ENCODE measurements at regions not wholly inside any gene's neighbourhood (a gene's known extent, or its start where the extent isn't known, plus 50 kb on each side); places are given as distances from the start of the nearest gene placed in this dataset.
"Not testable (repeated sequence)": the region's sequence is repeated elsewhere in the genome, so short reads cannot be mapped to it uniquely, and the experiment has no call there.

DNA sequence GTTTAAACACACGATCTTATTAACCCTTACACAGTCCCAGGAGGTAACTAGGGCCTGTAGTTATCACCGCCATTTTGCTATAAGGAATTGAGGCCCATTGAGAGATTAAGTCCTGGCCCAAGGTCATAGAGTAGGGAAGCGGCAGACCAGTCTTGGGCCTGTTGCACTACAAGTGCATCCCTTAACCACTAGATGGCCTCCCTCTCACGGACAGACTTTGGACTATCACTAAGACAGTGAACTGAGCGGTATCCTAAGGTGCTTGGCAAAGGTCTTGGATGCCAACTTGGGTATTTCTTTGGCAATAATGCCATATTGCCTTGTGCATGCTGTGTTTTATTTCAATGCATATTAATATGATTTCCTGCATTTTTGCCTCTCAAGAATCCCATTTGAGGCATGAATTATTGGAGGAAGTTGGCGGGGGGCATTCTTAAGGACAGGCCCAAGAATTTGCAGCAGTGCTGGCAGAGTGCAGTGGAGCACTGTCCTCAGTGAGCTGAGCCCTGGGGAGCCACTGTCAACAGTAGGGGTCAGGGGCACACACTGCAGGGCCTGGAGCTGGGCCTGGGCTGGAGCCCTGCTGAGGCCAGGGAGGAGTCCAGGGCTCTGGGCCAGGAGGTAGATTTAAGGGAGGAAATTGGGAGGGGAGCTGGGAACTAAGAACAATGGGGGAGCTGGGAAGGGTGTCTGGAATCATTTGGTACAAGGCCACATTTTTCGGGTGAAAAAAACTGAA, 147.4 kb downstream of the SMIM20 start:
- Histone ChIP-seq H3K27me3 (ENCODE audit: insufficient read depth, poor library complexity, severe bottlenecking) (no peaks in the 10 kb centered on the region), H3K4me3 (replicated peaks; ENCODE audit: insufficient read depth, low read length) (no peak overlapping the region), H3K27ac (replicated peaks) (no peak overlapping the region)
- DNase-seq (ENCODE audit: low read depth in 1 of 2, low spot score in 1 of 2): peak; percentile 59 to 82
- TF ChIP-seq POLR2AphosphoS5 (IDR thresholded peaks at IDR 0.05; ENCODE audit: low read depth): no peak
- TF ChIP-seq, protein P1, sequence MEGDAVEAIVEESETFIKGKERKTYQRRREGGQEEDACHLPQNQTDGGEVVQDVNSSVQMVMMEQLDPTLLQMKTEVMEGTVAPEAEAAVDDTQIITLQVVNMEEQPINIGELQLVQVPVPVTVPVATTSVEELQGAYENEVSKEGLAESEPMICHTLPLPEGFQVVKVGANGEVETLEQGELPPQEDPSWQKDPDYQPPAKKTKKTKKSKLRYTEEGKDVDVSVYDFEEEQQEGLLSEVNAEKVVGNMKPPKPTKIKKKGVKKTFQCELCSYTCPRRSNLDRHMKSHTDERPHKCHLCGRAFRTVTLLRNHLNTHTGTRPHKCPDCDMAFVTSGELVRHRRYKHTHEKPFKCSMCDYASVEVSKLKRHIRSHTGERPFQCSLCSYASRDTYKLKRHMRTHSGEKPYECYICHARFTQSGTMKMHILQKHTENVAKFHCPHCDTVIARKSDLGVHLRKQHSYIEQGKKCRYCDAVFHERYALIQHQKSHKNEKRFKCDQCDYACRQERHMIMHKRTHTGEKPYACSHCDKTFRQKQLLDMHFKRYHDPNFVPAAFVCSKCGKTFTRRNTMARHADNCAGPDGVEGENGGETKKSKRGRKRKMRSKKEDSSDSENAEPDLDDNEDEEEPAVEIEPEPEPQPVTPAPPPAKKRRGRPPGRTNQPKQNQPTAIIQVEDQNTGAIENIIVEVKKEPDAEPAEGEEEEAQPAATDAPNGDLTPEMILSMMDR (IDR thresholded peaks at IDR 0.05; ENCODE audit: insufficient read depth, low read length): peak; percentile 84
- TF ChIP-seq GABPA (IDR thresholded peaks at IDR 0.05; ENCODE audit: low read depth): no peak
- no peak for TF ChIP-seq SPI1 (IDR thresholded peaks at IDR 0.05; ENCODE audit: borderline replicate concordance, low read depth)
- TF ChIP-seq, protein P2, sequence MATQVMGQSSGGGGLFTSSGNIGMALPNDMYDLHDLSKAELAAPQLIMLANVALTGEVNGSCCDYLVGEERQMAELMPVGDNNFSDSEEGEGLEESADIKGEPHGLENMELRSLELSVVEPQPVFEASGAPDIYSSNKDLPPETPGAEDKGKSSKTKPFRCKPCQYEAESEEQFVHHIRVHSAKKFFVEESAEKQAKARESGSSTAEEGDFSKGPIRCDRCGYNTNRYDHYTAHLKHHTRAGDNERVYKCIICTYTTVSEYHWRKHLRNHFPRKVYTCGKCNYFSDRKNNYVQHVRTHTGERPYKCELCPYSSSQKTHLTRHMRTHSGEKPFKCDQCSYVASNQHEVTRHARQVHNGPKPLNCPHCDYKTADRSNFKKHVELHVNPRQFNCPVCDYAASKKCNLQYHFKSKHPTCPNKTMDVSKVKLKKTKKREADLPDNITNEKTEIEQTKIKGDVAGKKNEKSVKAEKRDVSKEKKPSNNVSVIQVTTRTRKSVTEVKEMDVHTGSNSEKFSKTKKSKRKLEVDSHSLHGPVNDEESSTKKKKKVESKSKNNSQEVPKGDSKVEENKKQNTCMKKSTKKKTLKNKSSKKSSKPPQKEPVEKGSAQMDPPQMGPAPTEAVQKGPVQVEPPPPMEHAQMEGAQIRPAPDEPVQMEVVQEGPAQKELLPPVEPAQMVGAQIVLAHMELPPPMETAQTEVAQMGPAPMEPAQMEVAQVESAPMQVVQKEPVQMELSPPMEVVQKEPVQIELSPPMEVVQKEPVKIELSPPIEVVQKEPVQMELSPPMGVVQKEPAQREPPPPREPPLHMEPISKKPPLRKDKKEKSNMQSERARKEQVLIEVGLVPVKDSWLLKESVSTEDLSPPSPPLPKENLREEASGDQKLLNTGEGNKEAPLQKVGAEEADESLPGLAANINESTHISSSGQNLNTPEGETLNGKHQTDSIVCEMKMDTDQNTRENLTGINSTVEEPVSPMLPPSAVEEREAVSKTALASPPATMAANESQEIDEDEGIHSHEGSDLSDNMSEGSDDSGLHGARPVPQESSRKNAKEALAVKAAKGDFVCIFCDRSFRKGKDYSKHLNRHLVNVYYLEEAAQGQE (IDR thresholded peaks at IDR 0.05; ENCODE audit: insufficient replicate concordance, low read depth): no peak

DNA sequence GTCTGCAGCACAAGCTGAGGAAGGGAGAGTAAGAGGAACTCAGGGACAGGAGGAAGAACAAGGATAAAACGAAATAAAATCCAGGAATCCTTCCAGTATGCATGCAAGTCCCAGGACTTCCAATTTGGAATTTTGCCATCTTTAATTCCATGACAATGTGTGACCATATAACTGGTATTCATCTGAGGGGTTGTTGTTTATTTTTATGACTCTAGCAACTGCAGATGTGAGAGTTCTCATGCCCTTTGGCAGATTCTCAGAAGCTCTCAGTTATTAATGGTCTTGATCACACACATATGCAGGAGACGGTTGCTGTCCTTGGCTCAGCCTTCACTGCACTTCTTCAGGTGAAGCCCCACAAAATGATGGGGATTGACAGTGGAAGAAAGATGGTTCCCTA, 148.2 kb downstream of the SMIM20 start:
- DNase-seq (ENCODE audit: low read depth in 1 of 2, low spot score in 1 of 2): no peak
- no peaks in the 10 kb centered on the region for H3K27me3 ChIP-seq (ENCODE audit: insufficient read depth, poor library complexity, severe bottlenecking)
- no peak for TF ChIP-seq GABPA (IDR thresholded peaks at IDR 0.05; ENCODE audit: low read depth)
- no peak for TF ChIP-seq SPI1 (IDR thresholded peaks at IDR 0.05; ENCODE audit: borderline replicate concordance, low read depth)
- TF ChIP-seq, protein P1 (IDR thresholded peaks at IDR 0.05; ENCODE audit: insufficient read depth, low read length): no peak
- no peak for TF ChIP-seq POLR2AphosphoS5 (IDR thresholded peaks at IDR 0.05; ENCODE audit: low read depth)
- TF ChIP-seq, protein P2 (IDR thresholded peaks at IDR 0.05; ENCODE audit: insufficient replicate concordance, low read depth): no peak
- H3K4me3 ChIP-seq (replicated peaks; ENCODE audit: insufficient read depth, low read length): no peak overlapping the region
- H3K27ac ChIP-seq (replicated peaks): no peak overlapping the region

DNA sequence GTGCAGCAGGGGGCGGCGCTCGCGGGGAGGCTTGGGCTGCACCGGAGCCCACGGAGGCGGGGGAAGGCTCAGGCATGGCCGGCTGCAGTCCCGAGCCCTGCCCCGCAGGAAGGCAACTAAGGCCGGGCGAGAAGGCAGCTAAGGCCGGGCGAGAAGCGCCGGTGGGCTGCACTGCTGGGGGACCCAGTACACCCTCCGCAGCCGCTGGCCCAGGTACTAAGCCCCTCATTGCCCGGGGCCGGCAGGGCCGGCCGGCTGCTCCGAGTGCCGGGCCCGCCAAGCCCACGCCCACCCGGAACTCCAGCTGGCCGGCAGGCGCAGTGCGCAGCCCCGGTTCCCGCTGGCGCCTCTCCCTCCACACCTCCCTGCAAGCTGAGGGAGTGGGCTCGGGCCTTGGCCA, 150.0 kb downstream of the SMIM20 start:
- H3K27me3 ChIP-seq (ENCODE audit: insufficient read depth, poor library complexity, severe bottlenecking); DNase-seq (ENCODE audit: low read depth in 1 of 2, low spot score in 1 of 2); H3K4me3 ChIP-seq (replicated peaks; ENCODE audit: insufficient read depth, low read length); H3K27ac ChIP-seq (replicated peaks): not testable (repeated sequence)

DNA sequence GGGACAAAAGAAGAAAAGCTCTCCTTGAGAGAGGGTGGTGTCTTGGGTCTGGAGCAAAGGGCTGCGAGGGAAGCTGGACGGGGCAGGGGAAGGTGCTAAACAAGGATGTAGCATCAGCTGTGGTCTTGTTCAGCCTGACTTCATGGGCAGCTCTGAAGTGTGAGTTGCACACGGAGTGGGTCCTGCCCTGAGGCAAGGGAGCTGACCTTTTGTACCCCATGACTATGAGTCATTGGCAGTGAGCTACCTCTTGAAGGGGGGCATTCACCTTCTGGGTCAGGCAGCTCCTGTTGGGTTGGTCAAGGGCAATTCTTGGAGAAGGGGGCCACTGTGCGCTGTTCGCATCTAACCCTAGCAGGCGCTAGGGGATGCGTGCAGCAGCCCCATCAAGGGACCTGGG, 151.8 kb downstream of the SMIM20 start:
- no peak for DNase-seq (ENCODE audit: low read depth in 1 of 2, low spot score in 1 of 2)
- Histone ChIP-seq H3K27me3 (ENCODE audit: insufficient read depth, poor library complexity, severe bottlenecking) (no peaks in the 10 kb centered on the region), H3K27ac (replicated peaks) (no peak overlapping the region), H3K4me3 (replicated peaks; ENCODE audit: insufficient read depth, low read length) (no peak overlapping the region)
- TF ChIP-seq SPI1 (IDR thresholded peaks at IDR 0.05; ENCODE audit: borderline replicate concordance, low read depth): no peak

DNA sequence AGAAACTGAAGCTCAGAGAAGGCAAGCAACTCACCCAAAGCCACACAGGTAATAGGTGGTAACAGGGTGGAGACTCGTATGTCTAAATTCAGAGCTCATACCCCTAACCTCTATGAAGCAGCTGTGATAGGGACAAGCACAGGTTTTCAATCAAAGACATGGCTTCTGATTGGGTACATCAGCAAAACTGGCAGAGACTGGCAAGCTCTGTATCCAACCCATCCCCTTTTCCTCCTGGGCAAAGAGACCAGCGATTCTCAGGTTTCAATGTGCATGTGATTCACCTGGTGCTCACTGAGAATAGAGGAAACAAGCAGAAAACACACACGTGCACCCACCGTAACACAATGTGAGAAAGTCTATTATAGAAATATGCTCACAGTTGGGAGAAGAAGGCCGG, 153.0 kb downstream of the SMIM20 start:
- no peak for DNase-seq (ENCODE audit: low read depth in 1 of 2, low spot score in 1 of 2)
- no peak overlapping the region for H3K27ac ChIP-seq (replicated peaks)
- H3K27me3 ChIP-seq (ENCODE audit: insufficient read depth, poor library complexity, severe bottlenecking): no peaks in the 10 kb centered on the region
- no peak overlapping the region for H3K4me3 ChIP-seq (replicated peaks; ENCODE audit: insufficient read depth, low read length)
- TF ChIP-seq GABPA (IDR thresholded peaks at IDR 0.05; ENCODE audit: low read depth) (no peak), SPI1 (IDR thresholded peaks at IDR 0.05; ENCODE audit: borderline replicate concordance, low read depth) (no peak), POLR2AphosphoS5 (IDR thresholded peaks at IDR 0.05; ENCODE audit: low read depth) (no peak)
- TF ChIP-seq, protein P2 (IDR thresholded peaks at IDR 0.05; ENCODE audit: insufficient replicate concordance, low read depth): no peak
- TF ChIP-seq, protein P1 (IDR thresholded peaks at IDR 0.05; ENCODE audit: insufficient read depth, low read length): no peak

Data from HL-60 (cell line).